GM18951 (cell line): ENCODE measurements at regions not wholly inside any gene's neighbourhood (a gene's known extent, or its start where the extent isn't known, plus 50 kb on each side); places are given as distances from the start of the nearest gene placed in this dataset.

Source experiments
- POLR2A ChIP-seq: IDR thresholded peaks from 4 replicates; pipeline ENCODE4 v1.6.1; 2011; ENCODE audit warnings: mild to moderate bottlenecking; ENCODE audit not compliant: insufficient read length, insufficient read depth; ENCODE audit errors: extremely low read depth
- in situ Hi-C: fragments of 300-500 bp; cut with MboI; formaldehyde crosslinking; loops from one replicate; pipeline ENCODE4 v1.12.0; 2022; ENCODE audit warnings: low sequenced_read_pairs, mixed read lengths, inconsistent platforms; ENCODE audit not compliant: unreplicated experiment

- no peak for TF ChIP-seq POLR2A
- in situ Hi-C loops: no loop called here
These were observed 213.4 kb downstream of the CYB561 start for GRCh38 chr17:63232565-63233310.

- no peak for TF ChIP-seq POLR2A
- in situ Hi-C loops: no loop called here
These were observed 206.0 kb downstream of the CYB561 start for GRCh38 chr17:63240106-63240505.

- TF ChIP-seq POLR2A: no peak
- in situ Hi-C loops: no loop called here
These were observed 199.8 kb downstream of the CYB561 start for GRCh38 chr17:63246344-63246743.

GRCh38 chr17:63247706-63248105 is 198.4 kb downstream of the CYB561 start:
- in situ Hi-C loops: no loop called here
- no peak for TF ChIP-seq POLR2A

GRCh38 chr17:63249256-63250004 is 196.7 kb downstream of the CYB561 start:
- in situ Hi-C loops: no loop called here
- TF ChIP-seq POLR2A: no peak

- in situ Hi-C loops: no loop called here
- TF ChIP-seq POLR2A: no peak
These were observed 195.3 kb downstream of the CYB561 start for GRCh38 chr17:63250830-63251229.

GRCh38 chr17:63258785-63259184 is 187.3 kb downstream of the CYB561 start:
- no peak for TF ChIP-seq POLR2A
- in situ Hi-C loops: no loop called here

GRCh38 chr17:63262751-63263476 is 183.2 kb downstream of the CYB561 start:
- in situ Hi-C loops: no loop called here

GRCh38 chr17:63265526-63265925 is 180.6 kb downstream of the CYB561 start:
- no peak for TF ChIP-seq POLR2A

More at GRCh38 chr17:63262751-63263476, 183.2 kb downstream of the CYB561 start:
- no peak for TF ChIP-seq POLR2A

GRCh38 chr17:63267846-63268245 is 178.3 kb downstream of the CYB561 start:
- in situ Hi-C loops: no loop called here
- no peak for TF ChIP-seq POLR2A

More at GRCh38 chr17:63265526-63265925, 180.6 kb downstream of the CYB561 start:
- in situ Hi-C loops: no loop called here

- in situ Hi-C loops: no loop called here
- no peak for TF ChIP-seq POLR2A
These were observed 177.3 kb downstream of the CYB561 start for GRCh38 chr17:63268827-63269226.

GRCh38 chr17:63270610-63271009 is 175.5 kb downstream of the CYB561 start:
- in situ Hi-C loops: no loop called here
- TF ChIP-seq POLR2A: no peak

GRCh38 chr17:63274146-63274545 is 172.0 kb downstream of the CYB561 start:
- no peak for TF ChIP-seq POLR2A
- in situ Hi-C loops: no loop called here
